ENCODE measurements at regions not wholly inside any gene's neighbourhood (a gene's known extent, or its start where the extent isn't known, plus 50 kb on each side); places are given as distances from the start of the nearest gene placed in this dataset.

GRCh38 chr1:87888446-87888845 is 559.8 kb downstream of the LMO4 start:
- FAIRE-seq, result no peak

GRCh38 chr1:87894062-87894461 is 565.4 kb downstream of the LMO4 start:
- no peak for FAIRE-seq

- no peak for FAIRE-seq
Observed at GRCh38 chr1:87897481-87897880, 568.8 kb downstream of the LMO4 start.

GRCh38 chr1:87898431-87898830 is 569.8 kb downstream of the LMO4 start:
- peak; percentile 93 for FAIRE-seq

GRCh38 chr1:87899017-87899416 is 570.3 kb downstream of the LMO4 start:
- FAIRE-seq, result no peak

GRCh38 chr1:87899746-87900145 is 571.1 kb downstream of the LMO4 start:
- FAIRE-seq, result no peak

GRCh38 chr1:87902830-87903229 is 574.1 kb downstream of the LMO4 start:
- FAIRE-seq, result peak; percentile 91

GRCh38 chr1:87903242-87903641 is 574.6 kb downstream of the LMO4 start:
- FAIRE-seq, result no peak

GRCh38 chr1:87904651-87905050 is 576.0 kb downstream of the LMO4 start:
- peak; percentile 59 for FAIRE-seq

- FAIRE-seq, result no peak
Observed at GRCh38 chr1:87905651-87906050, 577.0 kb downstream of the LMO4 start.

- no peak for FAIRE-seq
Observed at GRCh38 chr1:87906078-87906477, 577.4 kb downstream of the LMO4 start.

- FAIRE-seq, result no peak
Observed at GRCh38 chr1:87913361-87913760, 584.7 kb downstream of the LMO4 start.

- FAIRE-seq, result no peak
Observed at GRCh38 chr1:87914396-87914795, 585.7 kb downstream of the LMO4 start.

GRCh38 chr1:87915771-87916170 is 587.1 kb downstream of the LMO4 start:
- no peak for FAIRE-seq

GRCh38 chr1:87916965-87917364 is 588.3 kb downstream of the LMO4 start:
- FAIRE-seq, result no peak

GRCh38 chr1:87918398-87918797 is 589.7 kb downstream of the LMO4 start:
- FAIRE-seq, result no peak

- no peak for FAIRE-seq
Observed at GRCh38 chr1:87922885-87923284, 594.2 kb downstream of the LMO4 start.

GRCh38 chr1:87926131-87926830 is 597.6 kb downstream of the LMO4 start:
- no peak for FAIRE-seq

GRCh38 chr1:87926921-87927320 is 598.2 kb downstream of the LMO4 start:
- FAIRE-seq, result no peak

GRCh38 chr1:87927391-87928280 is 599.0 kb downstream of the LMO4 start:
- no peak for FAIRE-seq

GRCh38 chr1:87928623-87929022 is 599.9 kb downstream of the LMO4 start:
- FAIRE-seq, result no peak

- FAIRE-seq, result no peak
Observed at GRCh38 chr1:87929906-87930305, 601.2 kb downstream of the LMO4 start.

- FAIRE-seq, result no peak
Observed at GRCh38 chr1:87930796-87931195, 602.1 kb downstream of the LMO4 start.

- FAIRE-seq, result no peak
Observed at GRCh38 chr1:87933171-87933570, 604.5 kb downstream of the LMO4 start.

All from TTC549 (cell line).